SK-N-SH (cell line): ENCODE measurements at regions not wholly inside any gene's neighbourhood (a gene's known extent, or its start where the extent isn't known, plus 50 kb on each side); places are given as distances from the start of the nearest gene placed in this dataset.

Source experiments
- CTCF ChIA-PET: fragments of 300-600, 350-600 bp; formaldehyde crosslinking; extraction: SDS; loops from one replicate; lab custom pipeline; 2021; lab: Yijun Ruan, JAX
- POLR2A ChIA-PET: fragments of 350-600 bp; sonication (Branson Sonifier 250); formaldehyde crosslinking; extraction: SDS; loops from one replicate; lab custom pipeline; 2020; ENCODE audit warnings: antibody characterized with exemption, inconsistent platforms; lab: Yijun Ruan, JAX
- DNase-seq: peaks from one replicate; pipeline ENCODE4 v3.0.0; 2012
- H2AFZ ChIP-seq: fragments of 200-600 bp; sonication (generic); 2 replicates; pipeline ENCODE4 v1.8.1; 2016; ENCODE audit warnings: antibody characterized with exemption, mild to moderate bottlenecking, low read depth
- H3F3A ChIP-seq: fragments of 200-600 bp; sonication (generic); replicated peaks from 2 replicates; pipeline ENCODE3; 2016; ENCODE audit warnings: antibody characterized with exemption, mild to moderate bottlenecking; ENCODE audit not compliant: insufficient read depth
- H3K27ac ChIP-seq, 2 experiments: fragments of 200-500 bp in 1 of 2; fragments of 200-600 bp in 1 of 2; sonication (Bioruptor generic) in 1 of 2; sonication (generic), shearing (Covaris generic) in 1 of 2; 2 replicates each; pipeline versions ENCODE4 v1.5.1 to v1.6.1; 2014 to 2016; ENCODE audit warnings: low read depth in 2 of 2, inconsistent platforms in 1 of 2, low read length in 1 of 2, mild to moderate bottlenecking in 1 of 2, mixed read lengths in 1 of 2
- H3K27me3 ChIP-seq: fragments of 200-600 bp; sonication (generic), shearing (Covaris generic); 2 replicates; pipeline ENCODE4 v1.6.1; 2016; ENCODE audit warnings: mixed run types; ENCODE audit not compliant: insufficient read depth
- H3K36me3 ChIP-seq, 2 experiments: fragments of 200-500 bp in 1 of 2; fragments of 200-600 bp in 1 of 2; sonication (Bioruptor generic) in 1 of 2; sonication (generic) in 1 of 2; replicated peaks in 1 of 2; 2 replicates each; pipeline versions ENCODE3 to v1.5.1; 2014 to 2016; ENCODE audit warnings: low read length in 1 of 2, mild to moderate bottlenecking in 1 of 2; ENCODE audit not compliant: insufficient read depth in 2 of 2, control insufficient read depth in 1 of 2
- H3K4me1 ChIP-seq, 2 experiments: fragments of 200-500 bp in 1 of 2; fragments of 200-600 bp in 1 of 2; sonication (Bioruptor generic) in 1 of 2; sonication (generic), shearing (Covaris generic) in 1 of 2; 2 replicates each; pipeline versions ENCODE4 v1.5.1 to v1.6.1; 2014 to 2016; ENCODE audit warnings: low read depth in 1 of 2, low read length in 1 of 2, mixed run types in 1 of 2; ENCODE audit not compliant: insufficient read depth in 2 of 2, control insufficient read depth in 1 of 2
- H3K4me2 ChIP-seq: fragments of 200-600 bp; sonication (generic), shearing (Covaris generic); 2 replicates; pipeline ENCODE4 v1.6.1; 2017; ENCODE audit warnings: mixed run types
- H3K4me3 ChIP-seq, 2 experiments: fragments of 200-500 bp in 1 of 2; fragments of 200-600 bp in 1 of 2; sonication (Bioruptor generic) in 1 of 2; sonication (generic), shearing (Covaris generic) in 1 of 2; 2 replicates each; pipeline versions ENCODE4 v1.5.1 to v1.8.1; 2014 to 2016; ENCODE audit warnings: low read depth in 2 of 2, inconsistent platforms in 1 of 2, low read length in 1 of 2, mild to moderate bottlenecking in 1 of 2, mixed read lengths in 1 of 2, moderate library complexity in 1 of 2
- H3K79me2 ChIP-seq: fragments of 200-600 bp; sonication (generic); 2 replicates; pipeline ENCODE4 v1.8.1; 2017; ENCODE audit warnings: mild to moderate bottlenecking; ENCODE audit not compliant: insufficient read depth
- H3K9ac ChIP-seq: fragments of 200-600 bp; sonication (generic); 2 replicates; pipeline ENCODE4 v1.6.1; 2017; ENCODE audit warnings: mixed run types
- H3K9me2 ChIP-seq: fragments of 200-600 bp; sonication (generic); 2 replicates; pipeline ENCODE4 v1.6.1; 2017; ENCODE audit warnings: mixed run types
- H3K9me3 ChIP-seq: fragments of 200-600 bp; sonication (generic); 2 replicates; pipeline ENCODE4 v1.6.1; 2017; ENCODE audit warnings: mixed run types, mild to moderate bottlenecking, moderate library complexity
- H4K20me1 ChIP-seq: fragments of 200-600 bp; sonication (generic); 2 replicates; pipeline ENCODE4 v1.6.1; 2017; ENCODE audit warnings: mild to moderate bottlenecking, mixed run types; ENCODE audit not compliant: insufficient read depth
- CTCF ChIP-seq: fragments of 200-600 bp; sonication (generic); IDR thresholded peaks from 2 replicates; pipeline ENCODE4 v1.6.1; 2017; ENCODE audit warnings: antibody characterized with exemption, mild to moderate bottlenecking, moderate library complexity
- ELF1 ChIP-seq: IDR thresholded peaks from 2 replicates; pipeline ENCODE4 v1.4.0; 2012
- EP300 ChIP-seq, 2 experiments: IDR thresholded peaks; 2 replicates each; pipeline versions ENCODE4 v1.4.0 to v1.6.1; 2012; ENCODE audit warnings: borderline replicate concordance in 1 of 2, low read depth in 1 of 2, low read length in 1 of 2
- FOXM1 ChIP-seq: IDR thresholded peaks from 2 replicates; pipeline ENCODE4 v1.4.0; 2012; ENCODE audit warnings: low read depth, mild to moderate bottlenecking
- GABPA ChIP-seq: IDR thresholded peaks from 2 replicates; pipeline ENCODE4 v1.4.0; 2012; ENCODE audit warnings: low read depth, mild to moderate bottlenecking
- GATA2 ChIP-seq: sonication (generic); formaldehyde crosslinking; IDR thresholded peaks from 2 replicates; pipeline ENCODE4 v1.5.0; 2020; ENCODE audit warnings: mild to moderate bottlenecking, missing genetic modification reagents
- MAX ChIP-seq: IDR thresholded peaks from 2 replicates; pipeline ENCODE4 v1.4.0; 2012; ENCODE audit warnings: low read depth
- MEF2A ChIP-seq: IDR thresholded peaks from 2 replicates; pipeline ENCODE4 v1.4.0; 2012; ENCODE audit warnings: low read depth, borderline replicate concordance
- NFIC ChIP-seq: IDR thresholded peaks from 2 replicates; pipeline ENCODE4 v1.4.0; 2012; ENCODE audit warnings: borderline replicate concordance
- POLR2AphosphoS5 ChIP-seq: IDR thresholded peaks from 2 replicates; pipeline ENCODE4 v1.6.1; 2012; ENCODE audit warnings: low read depth, low read length
- RAD21 ChIP-seq: IDR thresholded peaks from 2 replicates; pipeline ENCODE4 v1.6.1; 2012; ENCODE audit warnings: mild to moderate bottlenecking, low read length
- REST ChIP-seq: IDR thresholded peaks from 2 replicates; pipeline ENCODE4 v1.6.1; 2012; ENCODE audit warnings: mild to moderate bottlenecking, low read depth, low read length, moderate library complexity
- RFX5 ChIP-seq: IDR thresholded peaks from 2 replicates; pipeline ENCODE4 v1.6.1; 2012; ENCODE audit warnings: mild to moderate bottlenecking, improper control_type of control experiment, low read length
- SIN3A ChIP-seq: IDR thresholded peaks from 2 replicates; pipeline ENCODE4 v1.6.1; 2012; ENCODE audit warnings: low read depth, mild to moderate bottlenecking, low read length, moderate library complexity, borderline replicate concordance
- SMC3 ChIP-seq: IDR thresholded peaks from 2 replicates; pipeline ENCODE4 v1.6.1; 2012; ENCODE audit warnings: low read depth, low read length, improper control_type of control experiment
- TEAD4 ChIP-seq: IDR thresholded peaks from 2 replicates; pipeline ENCODE4 v1.4.0; 2012; ENCODE audit warnings: mild to moderate bottlenecking, borderline replicate concordance; ENCODE audit not compliant: insufficient read depth
- ZBTB33 ChIP-seq: IDR thresholded peaks from 2 replicates; pipeline ENCODE4 v1.4.0; 2012; ENCODE audit warnings: low read depth, borderline replicate concordance
- WGBS: methylation state at CpG from one replicate; pipeline ENCODE4 v1.1.6; 2017; ENCODE audit warnings: low lambda C conversion rate; 5-methylcytosine and 5-hydroxymethylcytosine counted together

- CTCF ChIA-PET: interaction anchor here (0.6 to 1.8 kb wide), 21 partner anchors 9 to 1935 kb away, joined by 3 to 13 read pairs (median 4); no protein-coding TSS in a partner anchor
- Histone ChIP-seq H3K36me3 (no peaks in the 10 kb centered on the region), H3K27ac (no peak overlapping the region), H3F3A (no peaks in the 10 kb centered on the region), H4K20me1 (no peaks in the 10 kb centered on the region), H3K4me2 (no peak overlapping the region), H3K4me3 (no peak overlapping the region), H3K9me2 (no peaks in the 10 kb centered on the region), H2AFZ (no peak overlapping the region), H3K79me2 (no peaks in the 10 kb centered on the region), H3K27me3 (no peaks in the 10 kb centered on the region), H3K9me3 (no peaks in the 10 kb centered on the region), H3K4me1 (no peaks in the 10 kb centered on the region), H3K9ac (no peak overlapping the region)
- DNase-seq: peak; percentile 39
- TF ChIP-seq RAD21 (peak; percentile 79), POLR2AphosphoS5 (no peak), NFIC (no peak), CTCF (peak; percentile 60), RFX5 (no peak), FOXM1 (no peak), TEAD4 (no peak), ELF1 (no peak), GABPA (no peak), SMC3 (peak; percentile 51; the same call in 1 of the 2 replicates)
- POLR2A ChIA-PET: interaction anchor here (0.6 kb wide), 1 partner anchor 482 kb away, joined by 3 read pairs; no protein-coding TSS in a partner anchor
- 54% methylated on average over 8 of the region's 8 CpGs for WGBS
Measured at GRCh38 chr5:167565189-167565954, 726.1 kb upstream of the WWC1 start.

- Histone ChIP-seq H3K4me2 (no peak overlapping the region), H3K9me2 (no peaks in the 10 kb centered on the region), H2AFZ (no peak overlapping the region), H3K9me3 (no peaks in the 10 kb centered on the region), H3K36me3 (no peaks in the 10 kb centered on the region), H3K27ac (no peak overlapping the region), H3K79me2 (no peaks in the 10 kb centered on the region), H3K9ac (no peak overlapping the region), H4K20me1 (no peaks in the 10 kb centered on the region), H3F3A (no peaks in the 10 kb centered on the region), H3K27me3 (peaks cover 10% of the 10 kb centered on the region; the same call in 1 of the 2 replicates), H3K4me3 (no peak overlapping the region), H3K4me1 (no peaks in the 10 kb centered on the region; a peak in 3 of 4 replicates)
- CTCF ChIA-PET: interaction anchor here (1.1 kb wide), 1 partner anchor 9 kb away, joined by 4 read pairs; no protein-coding TSS in a partner anchor
- DNase-seq: no peak
- POLR2A ChIA-PET: interaction anchor here (0.6 kb wide), 1 partner anchor 133 kb away, joined by 3 read pairs; no protein-coding TSS in a partner anchor
- 67% methylated on average over 5 of the region's 5 CpGs for WGBS
- TF ChIP-seq SMC3 (no peak), RFX5 (no peak), MEF2A (no peak), GABPA (no peak), EP300 (IDR thresholded peaks at IDR 0.05; ENCODE audit: borderline replicate concordance in 1 of 2, low read depth in 1 of 2, low read length in 1 of 2) (no peak), MAX (no peak), REST (no peak), ZBTB33 (no peak), GATA2 (CRISPR knock-in tag) (no peak), TEAD4 (no peak), SIN3A (no peak)
Measured at GRCh38 chr5:167570431-167570830, 721.0 kb upstream of the WWC1 start.
